Esophagus muscularis mucosa (tissue), 3 donors: ENCODE measurements at regions not wholly inside any gene's neighbourhood (a gene's known extent, or its start where the extent isn't known, plus 50 kb on each side); places are given as distances from the start of the nearest gene placed in this dataset.

Experiments
- CTCF ChIP-seq, 3 experiments: fragments of 200-600 bp in 2 of 3; fragments of 450-650 bp in 1 of 3; sonication (generic) in 2 of 3; IDR thresholded peaks; one replicate each; pipeline ENCODE4 v1.5.1; 2017 to 2019; ENCODE audit warnings: antibody characterized with exemption in 3 of 3, mild to moderate bottlenecking in 2 of 3, moderate library complexity in 1 of 3
- EP300 ChIP-seq: sonication (generic); formaldehyde crosslinking; IDR thresholded peaks from one replicate; pipeline ENCODE4 v1.6.1; 2017; ENCODE audit warnings: antibody characterized with exemption

DNA sequence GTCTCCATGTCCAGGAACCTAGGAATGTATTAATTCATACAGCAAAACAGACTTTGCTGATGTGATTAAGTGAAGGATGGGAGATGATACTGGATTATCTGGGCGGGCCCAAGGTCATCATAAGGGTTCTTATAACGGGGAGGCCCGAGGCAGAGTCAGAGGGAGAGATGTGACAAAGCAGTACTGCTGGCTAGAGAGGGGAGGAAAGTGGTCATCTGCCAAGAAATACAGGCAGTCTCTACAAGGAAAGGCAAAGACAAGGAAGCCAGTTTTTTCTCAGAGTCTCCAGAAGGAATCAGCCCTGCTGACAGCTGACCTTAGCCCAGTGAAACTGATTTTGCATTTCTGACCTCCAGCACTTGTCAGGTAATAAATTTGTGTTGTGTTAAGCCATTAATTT, 66.2 kb upstream of the CORO2B start:
- TF ChIP-seq EP300 (no peak), CTCF (IDR thresholded peaks at IDR 0.05) (no peak)
